Mucosa of rectum (tissue), 2 donors: ENCODE measurements at regions not wholly inside any gene's neighbourhood (a gene's known extent, or its start where the extent isn't known, plus 50 kb on each side); places are given as distances from the start of the nearest gene placed in this dataset.
"Not testable (repeated sequence)": the region's sequence is repeated elsewhere in the genome, so short reads cannot be mapped to it uniquely, and the experiment has no call there.

ENCODE experiments used
- H3K27ac ChIP-seq, 2 donors: one replicate each; pipeline ENCODE4 v1.7.0; 2013; ENCODE audit warnings: inconsistent platforms in 2 of 2, low read depth in 2 of 2, low read length in 2 of 2
- H3K27me3 ChIP-seq, 2 donors: one replicate each; pipeline ENCODE4 v1.7.0; 2013; ENCODE audit warnings: low read length in 2 of 2; ENCODE audit not compliant: control insufficient read depth in 2 of 2, insufficient read depth in 2 of 2
- H3K36me3 ChIP-seq, 2 donors: one replicate each; pipeline ENCODE4 v1.7.0; 2013; ENCODE audit warnings: low read length in 2 of 2; ENCODE audit not compliant: control insufficient read depth in 2 of 2, insufficient read depth in 2 of 2
- H3K4me1 ChIP-seq, 2 donors: one replicate each; pipeline ENCODE4 v1.7.0; 2013; ENCODE audit warnings: low read length in 2 of 2, mild to moderate bottlenecking in 1 of 2; ENCODE audit not compliant: control insufficient read depth in 2 of 2, insufficient read depth in 2 of 2
- H3K4me3 ChIP-seq, 2 donors: one replicate each; pipeline ENCODE4 v1.7.0; 2013; ENCODE audit warnings: low read length in 2 of 2
- H3K9ac ChIP-seq, 2 donors: one replicate each; pipeline ENCODE4 v1.7.0; 2013; ENCODE audit warnings: low read length in 2 of 2, low read depth in 1 of 2, mild to moderate bottlenecking in 1 of 2
- H3K9me3 ChIP-seq, 2 donors: one replicate each; pipeline ENCODE4 v1.7.0; 2013; ENCODE audit warnings: low read length in 2 of 2; ENCODE audit not compliant: control insufficient read depth in 2 of 2
- donor health status: healthy.
- donor health status: Normal muscosa, but diverticular disease.

DNA sequence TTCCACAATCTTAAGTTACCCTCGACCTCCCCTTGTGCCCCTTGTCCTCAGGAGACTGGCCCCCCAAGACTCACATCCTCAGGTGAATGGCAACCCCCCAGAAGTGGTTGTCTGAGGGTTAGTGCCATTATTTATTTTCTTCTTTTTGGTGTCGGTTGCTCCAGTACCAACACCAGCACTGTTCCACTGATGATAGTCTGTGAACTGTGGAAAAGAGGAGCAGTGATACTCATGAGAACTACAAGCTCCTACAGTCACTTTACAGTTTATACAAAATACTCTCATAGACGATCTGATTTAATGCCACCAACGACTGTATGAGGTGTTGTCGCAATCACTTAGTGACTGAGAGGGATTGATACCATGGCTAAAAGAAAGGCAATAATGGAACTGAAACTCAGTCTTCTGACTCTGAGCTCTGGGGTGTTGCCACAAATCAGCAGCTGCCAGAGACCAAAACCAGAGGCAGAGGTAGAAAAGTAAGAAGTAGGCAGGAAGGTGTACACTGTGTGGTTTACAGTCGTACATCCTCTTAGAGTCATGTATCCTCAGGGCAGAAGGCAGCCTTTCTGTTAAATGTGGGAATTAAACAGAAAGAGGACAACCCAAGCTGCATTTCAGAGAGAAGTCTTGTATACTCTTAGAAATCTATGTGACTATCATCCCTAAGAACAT is 90.8 kb upstream of the ADCY2 start:
- not testable (repeated sequence) for H3K9me3 ChIP-seq, H3K27ac ChIP-seq, H3K36me3 ChIP-seq, H3K4me1 ChIP-seq, H3K9ac ChIP-seq, H3K4me3 ChIP-seq, H3K27me3 ChIP-seq

DNA sequence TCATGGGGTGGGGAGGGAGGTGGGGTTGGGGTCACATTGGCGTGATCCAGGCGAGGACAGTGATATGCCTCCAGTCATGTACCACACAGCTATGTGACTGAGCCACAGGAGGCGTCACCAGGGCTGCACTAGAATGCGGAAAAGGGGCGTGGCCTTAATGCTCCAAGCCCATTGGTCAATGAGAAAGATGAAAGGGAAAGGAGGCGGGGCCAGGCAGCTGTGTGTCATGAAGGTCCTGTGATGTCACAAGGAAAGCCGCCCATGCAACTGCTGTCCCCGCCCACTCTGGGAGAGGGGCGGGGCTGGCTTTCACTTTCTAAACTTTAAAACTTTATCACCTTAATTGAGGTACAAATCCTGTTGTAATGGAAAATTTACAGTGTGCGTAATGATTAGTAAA is 89.4 kb upstream of the ADCY2 start:
- not testable (repeated sequence) for H3K9me3 ChIP-seq, H3K27ac ChIP-seq, H3K4me3 ChIP-seq, H3K9ac ChIP-seq, H3K36me3 ChIP-seq, H3K27me3 ChIP-seq, H3K4me1 ChIP-seq

DNA sequence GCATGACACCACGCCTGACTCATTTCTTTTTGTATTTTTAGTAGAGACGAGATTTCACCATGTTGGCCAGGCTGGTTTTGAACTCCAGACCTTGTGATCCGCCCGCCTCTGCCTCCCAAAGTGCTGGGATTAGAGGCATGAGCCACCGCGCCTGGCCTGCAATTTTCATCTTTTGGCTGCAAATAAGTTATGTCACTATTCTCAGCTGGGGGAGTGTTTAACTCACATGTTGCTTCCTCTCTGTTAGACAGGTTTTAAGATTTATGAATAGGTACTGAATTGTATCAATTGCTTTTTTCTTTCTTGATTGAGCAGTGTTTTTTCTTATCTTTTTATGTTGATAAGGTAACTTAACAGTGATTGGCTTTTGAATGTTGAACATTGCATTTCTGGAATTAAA is 88.2 kb upstream of the ADCY2 start:
- not testable (repeated sequence) for H3K27ac ChIP-seq, H3K9me3 ChIP-seq, H3K4me3 ChIP-seq, H3K9ac ChIP-seq, H3K4me1 ChIP-seq, H3K36me3 ChIP-seq, H3K27me3 ChIP-seq

DNA sequence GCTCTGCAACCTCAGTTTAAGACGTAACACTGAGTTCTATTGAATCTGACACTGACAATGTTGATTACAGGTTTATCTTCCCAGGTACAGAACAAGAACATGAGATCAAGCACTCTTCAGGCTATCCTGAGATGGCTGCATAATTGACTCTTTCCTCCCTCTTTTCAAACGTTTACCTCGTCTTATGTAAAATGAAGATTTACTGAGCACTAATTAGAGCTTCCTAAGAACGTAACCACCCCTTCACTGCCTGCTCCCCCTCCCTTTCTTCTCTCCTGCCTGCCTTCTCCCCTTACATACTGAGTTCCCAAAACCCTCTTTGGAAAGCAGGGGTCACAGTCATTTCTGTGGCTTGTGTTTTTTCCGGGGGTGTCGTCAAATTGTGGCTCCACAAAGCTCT is 86.2 kb upstream of the ADCY2 start:
- H3K9ac ChIP-seq, H3K36me3 ChIP-seq, H3K9me3 ChIP-seq, H3K4me1 ChIP-seq, H3K4me3 ChIP-seq, H3K27me3 ChIP-seq, H3K27ac ChIP-seq: not testable (repeated sequence)

DNA sequence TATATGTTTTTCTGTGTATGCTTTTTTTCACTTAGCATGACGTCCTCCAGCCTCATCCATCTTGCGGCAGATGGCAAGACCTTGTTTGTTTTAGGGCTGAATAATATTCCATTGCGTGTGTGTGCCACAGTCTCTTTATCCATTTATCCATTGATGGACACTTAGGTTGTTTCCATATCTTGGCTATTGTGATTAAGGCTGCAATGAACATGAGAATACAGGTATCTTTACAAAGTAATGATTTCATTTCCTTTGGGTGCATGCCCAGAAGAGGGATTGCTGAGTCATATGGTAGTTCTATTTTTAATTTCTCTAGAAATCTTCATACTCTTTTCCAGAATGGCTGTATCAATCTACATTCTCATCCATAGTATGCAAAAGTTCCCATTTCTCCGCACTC is 85.3 kb upstream of the ADCY2 start:
- H3K36me3 ChIP-seq, H3K27ac ChIP-seq, H3K4me3 ChIP-seq, H3K4me1 ChIP-seq, H3K9me3 ChIP-seq, H3K27me3 ChIP-seq, H3K9ac ChIP-seq: not testable (repeated sequence)

DNA sequence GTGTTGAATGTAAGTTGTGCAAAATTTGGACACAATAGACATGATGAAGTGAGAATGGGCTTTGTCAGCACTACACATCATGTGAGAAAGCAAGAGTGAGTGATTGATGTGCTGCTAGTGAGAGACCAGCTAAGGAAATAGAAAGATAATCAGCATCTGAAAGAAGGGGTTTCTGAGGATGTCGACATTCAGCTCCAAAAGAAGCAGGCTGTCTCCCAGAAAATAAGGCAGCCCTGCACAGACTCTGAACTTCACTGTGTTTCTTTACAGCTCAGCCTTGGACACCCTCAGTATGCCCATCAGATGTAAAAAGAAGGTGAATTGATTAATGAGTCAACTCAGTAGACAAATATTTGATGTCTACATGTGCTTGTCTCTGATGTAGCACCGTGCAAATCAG is 80.8 kb upstream of the ADCY2 start:
- no peak overlapping the region for H3K9ac ChIP-seq
- no peaks in the 10 kb centered on the region for H3K9me3 ChIP-seq

DNA sequence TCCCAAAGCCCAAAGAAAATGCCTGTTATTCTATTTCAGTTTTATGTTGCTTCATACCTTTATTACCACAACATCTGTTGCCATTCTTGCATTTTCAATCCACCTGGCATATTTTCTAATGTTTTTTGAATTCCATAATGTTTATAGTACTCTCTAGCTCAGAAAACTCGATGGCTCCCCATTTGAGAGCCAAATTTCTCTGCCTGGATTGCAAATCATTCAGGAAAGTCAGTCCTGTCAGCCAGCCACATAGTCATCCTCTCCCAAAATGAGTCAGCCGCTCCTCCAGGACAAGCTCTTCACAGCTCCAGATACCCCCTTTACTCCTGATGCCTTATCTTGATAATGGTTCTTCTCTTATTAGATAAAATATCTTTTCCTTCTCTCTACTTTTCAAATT is 78.2 kb upstream of the ADCY2 start:
- Histone ChIP-seq H3K4me3 (no peak overlapping the region), H3K9ac (no peak overlapping the region), H3K27ac (no peak overlapping the region), H3K4me1 (no peaks in the 10 kb centered on the region), H3K9me3 (no peaks in the 10 kb centered on the region), H3K27me3 (no peaks in the 10 kb centered on the region), H3K36me3 (no peaks in the 10 kb centered on the region)

More for the DNA sequence above, 80.8 kb upstream of the ADCY2 start:
- Histone ChIP-seq H3K27ac (no peak overlapping the region), H3K36me3 (no peaks in the 10 kb centered on the region), H3K4me3 (no peak overlapping the region), H3K4me1 (no peaks in the 10 kb centered on the region), H3K27me3 (no peaks in the 10 kb centered on the region)

DNA sequence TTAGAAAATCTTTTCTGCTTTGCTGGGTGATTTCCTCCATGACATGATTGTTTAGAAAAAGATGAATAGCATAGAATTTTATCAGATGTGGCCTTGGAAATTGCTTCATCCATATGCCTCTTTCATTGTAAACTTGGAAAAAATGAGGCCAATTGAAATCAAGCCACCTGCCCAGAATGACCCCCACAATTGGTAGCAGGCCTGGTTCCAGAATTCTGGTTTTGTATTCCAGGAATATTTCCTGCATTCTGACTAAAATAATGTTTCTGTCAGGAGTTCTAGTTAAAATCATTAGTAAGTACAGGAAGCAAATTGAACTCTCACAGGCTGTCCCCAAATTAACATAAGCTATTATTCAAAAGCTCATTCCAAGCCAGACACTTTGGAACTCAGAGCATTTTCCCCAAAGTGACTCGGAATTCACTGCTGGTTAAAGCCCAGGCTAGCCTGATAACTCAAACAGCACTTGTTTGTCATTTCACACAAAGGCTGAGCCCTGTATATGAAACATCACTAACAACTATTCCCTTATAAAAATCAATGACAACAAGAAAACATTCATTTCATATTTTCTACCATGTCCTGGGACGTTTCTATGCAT is 75.1 kb upstream of the ADCY2 start:
- no peak overlapping the region for H3K9ac ChIP-seq
- H3K4me1 ChIP-seq: no peaks in the 10 kb centered on the region
- H3K36me3 ChIP-seq: no peaks in the 10 kb centered on the region
- H3K27ac ChIP-seq: no peak overlapping the region
- no peak overlapping the region for H3K4me3 ChIP-seq
- no peaks in the 10 kb centered on the region for H3K27me3 ChIP-seq
- H3K9me3 ChIP-seq: no peaks in the 10 kb centered on the region

DNA sequence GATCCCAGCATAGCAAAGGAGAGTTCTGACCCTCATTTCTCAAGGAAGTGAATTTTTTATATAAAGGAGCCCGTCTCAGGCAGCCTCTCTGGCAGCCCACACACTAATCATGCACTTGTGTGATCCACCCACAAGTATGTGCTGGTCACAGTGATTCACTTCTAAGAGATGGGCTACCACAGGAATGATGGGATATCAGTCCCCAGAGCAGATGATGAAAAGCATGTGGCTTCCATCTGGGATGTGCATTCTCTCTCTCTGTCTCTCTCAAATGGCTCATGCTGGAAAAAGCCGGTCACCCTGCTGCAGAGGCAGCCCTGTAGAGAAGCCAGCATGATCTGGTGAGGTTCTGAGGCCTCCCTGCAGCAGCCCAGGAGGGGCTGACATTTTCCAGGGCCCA is 74.2 kb upstream of the ADCY2 start:
- H3K27me3 ChIP-seq: no peaks in the 10 kb centered on the region
- H3K27ac ChIP-seq: no peak overlapping the region
- H3K9me3 ChIP-seq: no peaks in the 10 kb centered on the region
- H3K4me3 ChIP-seq: no peak overlapping the region
- H3K36me3 ChIP-seq: no peaks in the 10 kb centered on the region
- H3K4me1 ChIP-seq: no peaks in the 10 kb centered on the region
- no peak overlapping the region for H3K9ac ChIP-seq

DNA sequence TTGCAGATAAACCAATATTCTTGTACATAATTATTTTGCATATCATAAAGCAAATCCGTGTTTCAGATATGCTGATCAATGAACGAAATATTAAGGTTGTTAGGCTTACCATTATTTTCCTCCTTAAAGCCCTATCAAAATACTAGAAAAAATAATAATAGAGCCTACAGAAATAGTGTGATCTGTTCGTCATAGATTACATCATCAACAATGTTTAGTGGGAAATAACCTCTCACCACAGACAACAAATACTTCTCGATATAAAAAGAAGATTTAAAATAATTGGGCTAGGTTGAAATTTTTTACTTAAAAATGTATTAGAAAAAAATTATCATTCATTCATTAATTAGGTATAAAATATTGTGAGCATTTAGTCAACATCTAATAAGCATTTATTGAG is 71.0 kb upstream of the ADCY2 start:
- no peaks in the 10 kb centered on the region for H3K4me1 ChIP-seq
- H3K27ac ChIP-seq: no peak overlapping the region
- H3K9me3 ChIP-seq: no peaks in the 10 kb centered on the region
- H3K9ac ChIP-seq: no peak overlapping the region
- H3K36me3 ChIP-seq: no peaks in the 10 kb centered on the region
- no peaks in the 10 kb centered on the region for H3K27me3 ChIP-seq
- H3K4me3 ChIP-seq: no peak overlapping the region
